SU-DHL-6 (cell line): ENCODE measurements at regions not wholly inside any gene's neighbourhood (a gene's known extent, or its start where the extent isn't known, plus 50 kb on each side); places are given as distances from the start of the nearest gene placed in this dataset.

Source experiments
- H2AFZ ChIP-seq: fragments of 200-600 bp; sonication (generic); 2 replicates; pipeline ENCODE4 v1.6.1; 2014; ENCODE audit warnings: low read depth, mild to moderate bottlenecking, moderate library complexity, mixed read lengths, antibody characterized with exemption, low read length; ENCODE audit not compliant: severe bottlenecking
- H3F3A ChIP-seq: fragments of 200-600 bp; shearing (Covaris generic); 2 replicates; pipeline ENCODE4 v1.6.0; 2016; ENCODE audit warnings: antibody characterized with exemption, mild to moderate bottlenecking; ENCODE audit not compliant: insufficient read depth
- H3K27ac ChIP-seq: fragments of 200-600 bp; sonication (generic); 2 replicates; pipeline ENCODE4 v1.5.1; 2016; ENCODE audit warnings: low read depth, mild to moderate bottlenecking, low read length, moderate library complexity, mixed read lengths
- H3K27me3 ChIP-seq: fragments of 200-600 bp; sonication (generic), shearing (Covaris generic); 2 replicates; pipeline ENCODE4 v1.6.0; 2014; ENCODE audit warnings: mild to moderate bottlenecking, low read length
- H3K36me3 ChIP-seq: fragments of 200-600 bp; sonication (generic); 2 replicates; pipeline ENCODE4 v1.6.1; 2014; ENCODE audit warnings: mild to moderate bottlenecking, low read length, mixed read lengths
- H3K4me2 ChIP-seq: fragments of 300-600, 200-600 bp; shearing (Covaris generic), sonication (generic); 2 replicates; pipeline ENCODE4 v1.6.0; 2014; ENCODE audit warnings: low read length, low read depth, mild to moderate bottlenecking; ENCODE audit not compliant: poor library complexity, severe bottlenecking
- H3K4me3 ChIP-seq: fragments of 200-600 bp; sonication (generic); 2 replicates; pipeline ENCODE4 v1.5.1; 2014; ENCODE audit warnings: antibody characterized with exemption, low read length, mild to moderate bottlenecking, mixed read lengths; ENCODE audit not compliant: insufficient read depth, poor library complexity, severe bottlenecking
- H3K79me2 ChIP-seq: fragments of 200-600 bp; sonication (generic); 2 replicates; pipeline ENCODE4 v1.6.1; 2014; ENCODE audit warnings: mild to moderate bottlenecking, low read length, moderate library complexity; ENCODE audit not compliant: insufficient read depth
- H3K9ac ChIP-seq: fragments of 200-600 bp; sonication (generic); 2 replicates; pipeline ENCODE4 v1.7.0; 2014; ENCODE audit warnings: mild to moderate bottlenecking, low read length
- H3K9me2 ChIP-seq: fragments of 200-600 bp; sonication (generic); replicated peaks from 2 replicates; pipeline ENCODE4 v1.6.1; 2014; ENCODE audit warnings: low read length; ENCODE audit not compliant: insufficient read depth
- H3K9me3 ChIP-seq: fragments of 200-600 bp; sonication (generic); 2 replicates; pipeline ENCODE4 v1.6.1; 2014; ENCODE audit warnings: low read length, mixed read lengths; ENCODE audit not compliant: insufficient read depth
- H4K20me1 ChIP-seq: fragments of 200-600 bp; sonication (generic); 2 replicates; pipeline ENCODE4 v1.6.1; 2014; ENCODE audit warnings: low read depth, mild to moderate bottlenecking, antibody characterized with exemption, low read length, moderate library complexity, mixed read lengths
- CTCF ChIP-seq: fragments of 200-600 bp; sonication (generic); IDR thresholded peaks from one replicate; pipeline ENCODE4 v1.5.1; 2017; ENCODE audit warnings: antibody characterized with exemption, mild to moderate bottlenecking, low read length, moderate library complexity; ENCODE audit not compliant: insufficient read depth, poor library complexity, severe bottlenecking
- EZH2phosphoT487 ChIP-seq: fragments of 200-600 bp; sonication (generic), shearing (Covaris generic); conservative IDR thresholded peaks from 2 replicates; pipeline ENCODE4 v1.6.1; 2018; ENCODE audit warnings: mild to moderate bottlenecking, antibody characterized with exemption, low read length, moderate library complexity, mixed read lengths

GRCh38 chr21:16307256-16307655 is 577.5 kb downstream of the USP25 start:
- no peaks in the 10 kb centered on the region for H4K20me1 ChIP-seq
- H3K4me3 ChIP-seq: no peak overlapping the region
- no peak for TF ChIP-seq EZH2phosphoT487
- TF ChIP-seq CTCF: no peak

GRCh38 chr21:16308269-16308668 is 578.5 kb downstream of the USP25 start:
- no peaks in the 10 kb centered on the region for H3K36me3 ChIP-seq
- no peaks in the 10 kb centered on the region for H3K27me3 ChIP-seq
- H2AFZ ChIP-seq: no peak overlapping the region
- no peaks in the 10 kb centered on the region for H4K20me1 ChIP-seq
- no peak for TF ChIP-seq CTCF
- TF ChIP-seq EZH2phosphoT487: no peak
- H3K9ac ChIP-seq: no peak overlapping the region
- no peaks in the 10 kb centered on the region for H3K9me3 ChIP-seq
- H3K9me2 ChIP-seq: no peaks in the 10 kb centered on the region
- no peaks in the 10 kb centered on the region for H3F3A ChIP-seq
- no peak overlapping the region for H3K27ac ChIP-seq
- H3K4me3 ChIP-seq: no peak overlapping the region
- H3K4me2 ChIP-seq: no peak overlapping the region
- no peaks in the 10 kb centered on the region for H3K79me2 ChIP-seq

More at GRCh38 chr21:16307256-16307655, 577.5 kb downstream of the USP25 start:
- H3K27ac ChIP-seq: no peak overlapping the region
- no peaks in the 10 kb centered on the region for H3F3A ChIP-seq
- no peak overlapping the region for H3K9ac ChIP-seq
- no peaks in the 10 kb centered on the region for H3K36me3 ChIP-seq
- H3K79me2 ChIP-seq: no peaks in the 10 kb centered on the region
- no peaks in the 10 kb centered on the region for H3K9me3 ChIP-seq
- no peaks in the 10 kb centered on the region for H3K9me2 ChIP-seq
- no peaks in the 10 kb centered on the region for H3K27me3 ChIP-seq
- no peak overlapping the region for H3K4me2 ChIP-seq
- H2AFZ ChIP-seq: no peak overlapping the region

- Histone ChIP-seq H3K4me2 (no peak overlapping the region), H4K20me1 (no peaks in the 10 kb centered on the region), H3K27me3 (no peaks in the 10 kb centered on the region), H3K9ac (no peak overlapping the region), H2AFZ (no peak overlapping the region), H3K27ac (no peak overlapping the region), H3K79me2 (no peaks in the 10 kb centered on the region), H3K4me3 (no peak overlapping the region), H3F3A (no peaks in the 10 kb centered on the region), H3K9me3 (no peaks in the 10 kb centered on the region), H3K36me3 (no peaks in the 10 kb centered on the region), H3K9me2 (no peaks in the 10 kb centered on the region)
- TF ChIP-seq EZH2phosphoT487 (no peak), CTCF (no peak)
Observed at GRCh38 chr21:16309250-16309971, 579.6 kb downstream of the USP25 start.
